ENCODE measurements at regions not wholly inside any gene's neighbourhood (a gene's known extent, or its start where the extent isn't known, plus 50 kb on each side); places are given as distances from the start of the nearest gene placed in this dataset.

- ChIA-PET POLR2A (interaction anchor here (5.5 kb wide), 1 partner anchor 14 kb away, joined by 25 read pairs; a partner anchor contains a TSS), CTCF (interaction anchor here (0.7 to 5.1 kb wide), 4 partner anchors 12 to 247 kb away, joined by 3 to 30 read pairs (median 4); partner anchors contain the start of gene ARMC5)
- no peaks in the 10 kb centered on the region for H3K27me3 ChIP-seq (ENCODE audit: insufficient read depth)
- H2AFZ ChIP-seq (ENCODE audit: low read depth) = no peak overlapping the region
- H3K9me2 ChIP-seq = no peaks in the 10 kb centered on the region
- H3F3A ChIP-seq (replicated peaks; ENCODE audit: insufficient read depth) = no peaks in the 10 kb centered on the region
- no peak for DNase-seq
- no peak overlapping the region for H3K4me2 ChIP-seq
- no peaks in the 10 kb centered on the region for H3K9me3 ChIP-seq
- H3K4me1 ChIP-seq (ENCODE audit: control insufficient read depth in 1 of 2, insufficient read depth in 2 of 2, low read depth in 1 of 2, low read length in 1 of 2) = peaks cover 0 to 8% of the 10 kb centered on the region in 2 experiments; a peak in 2 of 4 replicates
- H3K9ac ChIP-seq = no peak overlapping the region
- H3K36me3 ChIP-seq (replicated peaks in 1 of 2; ENCODE audit: control insufficient read depth in 1 of 2, insufficient read depth in 2 of 2, low read length in 1 of 2) = peaks cover 0 to 9% of the 10 kb centered on the region in 2 experiments
- WGBS (ENCODE audit: low lambda C conversion rate) = 19% methylated on average over 2 of the region's 2 CpGs
- no peak overlapping the region for H3K4me3 ChIP-seq (ENCODE audit: low read depth in 2 of 2, low read length in 1 of 2)
- no peak overlapping the region for H3K27ac ChIP-seq (ENCODE audit: low read depth in 2 of 2, low read length in 1 of 2)
- TF ChIP-seq FOXJ3 (CRISPR knock-in tag; IDR thresholded peaks at IDR 0.05) (no peak), FOSL2 (IDR thresholded peaks at IDR 0.05; ENCODE audit: borderline replicate concordance, low read depth) (no peak), CHD2 (IDR thresholded peaks at IDR 0.05; ENCODE audit: low read length, partially characterized antibody) (no peak), MEF2A (IDR thresholded peaks at IDR 0.05; ENCODE audit: borderline replicate concordance, low read depth) (no peak), REST (IDR thresholded peaks at IDR 0.05; ENCODE audit: low read depth, low read length) (no peak), RAD21 (IDR thresholded peaks at IDR 0.05; ENCODE audit: low read length) (no peak), FOXM1 (IDR thresholded peaks at IDR 0.05; ENCODE audit: low read depth) (no peak), NFIC (IDR thresholded peaks at IDR 0.05; ENCODE audit: borderline replicate concordance) (no peak), MAX (IDR thresholded peaks at IDR 0.05; ENCODE audit: low read depth) (no peak), SMC3 (IDR thresholded peaks at IDR 0.05; ENCODE audit: low read depth, low read length) (no peak), NRF1 (IDR thresholded peaks at IDR 0.05; ENCODE audit: low read depth, low read length) (no peak)
- no peaks in the 10 kb centered on the region for H4K20me1 ChIP-seq (ENCODE audit: insufficient read depth)
- peaks cover 7% of the 10 kb centered on the region for H3K79me2 ChIP-seq (ENCODE audit: insufficient read depth)
Measured at GRCh38 chr16:31698901-31699300, 171.2 kb downstream of the AHSP start.

- no peaks in the 10 kb centered on the region for H3K27me3 ChIP-seq (ENCODE audit: insufficient read depth)
- peaks cover 0 to 16% of the 10 kb centered on the region in 2 experiments for H3K36me3 ChIP-seq (replicated peaks in 1 of 2; ENCODE audit: control insufficient read depth in 1 of 2, insufficient read depth in 2 of 2, low read length in 1 of 2)
- POLR2A ChIA-PET = interaction anchor here (5.5 kb wide), 1 partner anchor 14 kb away, joined by 25 read pairs; a partner anchor contains a TSS
- H3K4me2 ChIP-seq = peak overlapping the region; percentile 79; the same call in 1 of the 2 replicates
- H3F3A ChIP-seq (replicated peaks; ENCODE audit: insufficient read depth) = no peaks in the 10 kb centered on the region
- no peak overlapping the region for H2AFZ ChIP-seq (ENCODE audit: low read depth)
- CTCF ChIA-PET = interaction anchor here (1.3 to 5.1 kb wide), 2 partner anchors 11 to 239 kb away, joined by 3 to 30 read pairs; a partner anchor contains a TSS
- TF ChIP-seq EP300 (IDR thresholded peaks at IDR 0.05; ENCODE audit: borderline replicate concordance in 1 of 2, low read depth in 1 of 2, low read length in 1 of 2) (no peak), ELF1 (IDR thresholded peaks at IDR 0.05) (no peak), GATA2 (CRISPR knock-in tag; IDR thresholded peaks at IDR 0.05) (no peak), TEAD4 (IDR thresholded peaks at IDR 0.05; ENCODE audit: borderline replicate concordance, insufficient read depth) (no peak), REST (IDR thresholded peaks at IDR 0.05; ENCODE audit: low read depth, low read length) (no peak), EZH2phosphoT487 (IDR thresholded peaks at IDR 0.05; ENCODE audit: borderline replicate concordance, low read depth) (no peak), YY1 (IDR thresholded peaks at IDR 0.05; ENCODE audit: low read depth) (no peak), FOXJ3 (CRISPR knock-in tag; IDR thresholded peaks at IDR 0.05) (no peak), USF2 (IDR thresholded peaks at IDR 0.05; ENCODE audit: borderline replicate concordance, low read depth, low read length) (no peak), TAF1 (IDR thresholded peaks at IDR 0.05; ENCODE audit: borderline replicate concordance, low read depth, low read length) (no peak), FOSL2 (IDR thresholded peaks at IDR 0.05; ENCODE audit: borderline replicate concordance, low read depth) (no peak), SMC3 (IDR thresholded peaks at IDR 0.05; ENCODE audit: low read depth, low read length) (no peak)
- H3K79me2 ChIP-seq (ENCODE audit: insufficient read depth) = peaks cover 7% of the 10 kb centered on the region
- H3K9me2 ChIP-seq = no peaks in the 10 kb centered on the region
- 42% methylated on average over 5 of the region's 8 CpGs for WGBS (ENCODE audit: low lambda C conversion rate)
- no peak for DNase-seq
- peaks cover 0 to 8% of the 10 kb centered on the region in 2 experiments; a peak in 2 of 4 replicates for H3K4me1 ChIP-seq (ENCODE audit: control insufficient read depth in 1 of 2, insufficient read depth in 2 of 2, low read depth in 1 of 2, low read length in 1 of 2)
- no peak overlapping the region for H3K4me3 ChIP-seq (ENCODE audit: low read depth in 2 of 2, low read length in 1 of 2)
- no peaks in the 10 kb centered on the region for H3K9me3 ChIP-seq
- H3K9ac ChIP-seq = no peak overlapping the region
- H3K27ac ChIP-seq (ENCODE audit: low read depth in 2 of 2, low read length in 1 of 2) = no peak overlapping the region
- no peaks in the 10 kb centered on the region for H4K20me1 ChIP-seq (ENCODE audit: insufficient read depth)
Measured at GRCh38 chr16:31699601-31700000, 171.9 kb downstream of the AHSP start.
